Putamen (tissue), 1 donor: ENCODE measurements at regions not wholly inside any gene's neighbourhood (a gene's known extent, or its start where the extent isn't known, plus 50 kb on each side); places are given as distances from the start of the nearest gene placed in this dataset.
"Not testable (repeated sequence)": the region's sequence is repeated elsewhere in the genome, so short reads cannot be mapped to it uniquely, and the experiment has no call there.

Experiments
- DNase-seq: peaks from one replicate; pipeline ENCODE4 v3.0.0-alpha.2; 2016; ENCODE audit warnings: low spot score

DNA sequence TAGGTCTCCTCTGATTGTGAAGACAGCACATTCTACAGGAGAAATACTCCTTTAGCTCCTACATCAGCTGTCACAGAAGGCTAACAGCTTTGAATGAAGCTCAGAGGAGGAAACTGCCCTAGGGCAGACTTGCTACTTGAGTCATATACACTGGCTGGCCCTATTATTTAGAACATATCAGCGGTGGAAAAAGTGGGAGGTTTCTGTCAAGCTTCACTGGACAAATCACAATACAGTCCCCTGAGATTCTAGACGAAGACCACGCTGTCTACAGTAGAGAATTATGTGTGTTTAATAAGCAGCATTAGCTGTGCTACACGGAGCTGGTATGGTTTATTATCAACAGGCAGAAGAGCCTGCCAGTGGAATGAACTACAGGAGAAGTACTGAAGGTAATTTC is 230.9 kb upstream of the FSIP2 start:
- DNase-seq = no peak

DNA sequence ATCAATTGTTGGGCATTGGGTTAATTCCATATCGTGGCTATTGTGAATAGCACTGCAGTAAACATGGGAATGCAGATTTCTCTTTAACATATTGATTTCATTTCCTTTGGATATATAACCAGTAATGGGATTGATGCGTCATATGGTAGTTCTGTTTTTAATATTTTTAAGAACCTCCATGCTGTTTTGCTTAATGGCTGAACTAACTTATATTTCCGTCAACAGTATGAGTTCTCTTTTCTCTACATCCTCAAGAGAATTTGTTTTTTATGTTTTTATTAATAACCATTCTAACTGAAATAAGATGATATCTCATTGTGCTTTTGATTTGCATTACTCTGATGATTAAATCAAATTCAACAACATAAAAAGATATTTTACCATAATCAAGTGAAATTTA is 228.5 kb upstream of the FSIP2 start:
- no peak for DNase-seq

DNA sequence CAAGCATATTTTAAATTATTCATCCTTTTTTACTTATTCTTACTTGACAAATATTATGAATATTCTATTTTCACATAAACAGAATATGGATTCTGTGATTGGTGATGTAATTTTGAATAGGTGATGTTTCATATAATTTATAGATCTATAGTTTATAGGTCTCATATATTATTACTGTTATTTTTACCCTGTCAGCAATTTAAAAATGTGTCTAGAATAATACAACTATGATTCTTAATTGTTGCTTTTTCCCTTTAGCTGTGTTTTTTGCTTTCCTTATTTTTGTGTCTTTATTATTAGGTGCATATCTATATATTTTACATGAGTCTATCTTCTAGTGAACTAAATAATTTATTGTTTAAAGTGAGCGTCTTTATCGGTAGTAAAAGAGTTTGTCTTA is 226.7 kb upstream of the FSIP2 start:
- DNase-seq = no peak

DNA sequence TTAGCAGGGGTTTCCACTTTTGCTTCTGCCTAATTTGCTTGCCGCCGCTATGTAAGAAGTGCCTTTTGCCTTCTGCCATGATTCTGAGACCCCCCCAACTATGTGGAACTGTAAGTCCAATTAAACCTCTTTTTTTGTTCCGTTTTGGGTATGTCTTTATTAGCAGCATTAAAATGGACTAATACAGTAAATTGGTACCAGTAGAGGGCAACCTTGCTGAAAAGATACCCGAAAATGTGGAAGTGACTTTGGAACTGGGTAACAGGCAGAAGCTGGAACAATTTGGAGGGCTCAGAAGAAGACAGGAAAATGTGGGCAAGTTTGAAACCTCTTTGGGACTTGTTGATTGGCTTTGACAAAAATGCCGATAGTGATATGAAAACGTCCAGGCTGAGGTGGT is 216.1 kb upstream of the FSIP2 start:
- DNase-seq = no peak

DNA sequence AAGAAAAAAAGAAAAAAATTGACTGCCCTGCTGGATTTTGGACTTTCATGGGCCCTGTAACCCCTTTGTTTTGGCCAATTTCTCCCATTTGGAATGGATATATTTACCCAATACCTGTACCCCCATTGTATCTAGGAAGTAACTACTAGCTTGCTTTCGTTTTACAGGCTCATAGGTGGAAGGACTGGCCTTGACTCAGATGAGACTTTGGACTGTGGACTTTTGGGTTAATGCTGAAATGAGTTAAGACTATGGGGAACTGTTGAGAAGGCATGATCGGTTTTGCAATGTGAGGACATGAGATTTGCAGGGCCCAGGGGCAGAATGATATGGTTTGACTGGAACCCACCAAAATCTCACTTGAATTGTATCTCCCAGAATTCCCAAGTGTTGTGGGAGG is 214.4 kb upstream of the FSIP2 start:
- not testable (repeated sequence) for DNase-seq

DNA sequence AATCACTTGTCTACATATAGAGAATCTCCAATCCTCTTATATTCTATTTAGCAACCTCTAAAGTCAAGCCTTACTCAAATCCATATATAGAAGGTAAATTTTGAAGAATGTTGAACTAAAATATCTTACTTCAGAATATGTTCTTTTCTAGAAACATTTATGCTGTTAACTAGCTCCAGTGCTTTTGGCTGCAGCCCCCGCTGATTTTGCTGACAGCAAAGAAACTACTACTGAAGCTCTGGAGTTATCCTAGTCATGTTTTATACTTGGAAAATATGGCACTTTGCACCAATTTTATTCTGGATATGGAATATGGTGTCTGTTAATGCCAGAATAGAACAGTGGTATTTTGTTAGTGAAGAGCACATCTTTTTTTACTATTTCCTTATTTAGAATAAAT is 212.4 kb upstream of the FSIP2 start:
- peak; percentile 48 for DNase-seq

DNA sequence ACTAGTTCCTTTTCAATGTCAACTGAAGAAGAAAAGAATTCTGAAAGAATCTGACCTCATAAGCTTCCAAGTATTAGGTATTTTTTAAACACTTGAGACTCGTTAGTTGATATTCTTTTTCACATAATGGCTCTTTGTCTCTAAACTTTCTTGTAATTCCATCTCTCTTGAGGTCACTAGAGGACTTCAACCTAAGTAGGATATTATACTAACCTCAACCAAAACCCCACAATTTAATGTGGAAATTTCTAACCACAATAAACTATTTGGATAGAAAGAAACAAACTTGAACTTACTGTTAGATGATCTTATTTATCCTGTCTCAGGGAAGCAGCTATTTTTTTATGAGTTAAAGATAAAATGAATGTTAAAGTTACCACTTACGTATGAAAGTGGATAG is 206.9 kb upstream of the FSIP2 start:
- DNase-seq = no peak

DNA sequence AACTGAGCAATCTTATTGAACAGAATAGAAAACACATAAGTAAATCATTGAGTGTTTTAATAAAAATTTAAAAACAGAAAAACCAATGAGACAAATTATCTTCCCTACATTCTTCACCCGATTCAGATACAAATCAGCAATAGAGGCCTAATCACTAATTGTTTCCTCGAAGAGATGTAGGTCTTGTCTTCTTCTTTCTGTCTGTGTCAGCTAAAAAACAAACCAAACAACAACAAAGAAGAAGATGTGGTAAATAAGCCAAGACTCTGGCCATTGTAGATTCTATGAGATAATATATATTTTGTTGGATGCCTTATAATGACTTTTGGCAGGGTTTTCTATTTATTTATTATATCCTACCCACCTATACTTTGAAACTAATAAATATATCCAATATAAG is 200.9 kb upstream of the FSIP2 start:
- no peak for DNase-seq

DNA sequence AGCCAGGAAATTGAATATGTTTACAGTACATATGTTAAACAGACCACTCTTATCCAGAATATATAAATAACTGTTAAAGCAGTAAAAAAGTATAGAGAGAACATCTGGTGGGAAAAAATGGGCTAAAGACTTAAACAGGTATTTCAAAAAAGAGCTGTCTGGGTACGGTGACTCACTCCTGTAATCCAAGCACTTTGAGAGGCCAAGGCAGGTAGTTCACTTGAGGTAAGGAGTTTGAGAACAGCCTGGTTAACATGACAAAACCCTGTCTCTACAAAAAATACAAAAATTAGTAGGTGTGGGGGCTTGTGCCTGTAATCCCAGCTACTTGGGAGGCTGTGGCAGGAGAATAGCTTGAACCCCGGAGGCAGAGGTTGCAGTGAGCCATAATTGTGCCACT is 171.4 kb upstream of the FSIP2 start:
- DNase-seq = no peak

DNA sequence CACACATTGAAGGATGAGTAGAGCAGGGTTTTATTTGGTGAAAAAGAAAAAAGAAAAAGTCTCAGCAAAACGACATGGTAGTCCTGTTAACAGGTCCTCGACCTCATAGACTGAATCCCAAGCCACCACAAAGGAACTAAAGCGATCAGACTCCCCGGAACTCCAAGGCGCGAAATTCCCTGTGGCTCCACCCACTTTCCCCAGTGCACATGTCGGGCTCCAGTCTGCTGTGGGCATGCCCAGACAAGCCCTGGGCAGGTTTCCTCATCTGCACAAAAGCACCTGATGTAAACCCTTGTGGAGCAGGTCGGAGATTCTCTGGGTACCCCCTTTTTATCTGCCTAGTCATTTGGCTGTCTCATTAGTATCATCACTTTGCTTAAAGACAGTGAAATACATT is 170.7 kb upstream of the FSIP2 start:
- DNase-seq = no peak

DNA sequence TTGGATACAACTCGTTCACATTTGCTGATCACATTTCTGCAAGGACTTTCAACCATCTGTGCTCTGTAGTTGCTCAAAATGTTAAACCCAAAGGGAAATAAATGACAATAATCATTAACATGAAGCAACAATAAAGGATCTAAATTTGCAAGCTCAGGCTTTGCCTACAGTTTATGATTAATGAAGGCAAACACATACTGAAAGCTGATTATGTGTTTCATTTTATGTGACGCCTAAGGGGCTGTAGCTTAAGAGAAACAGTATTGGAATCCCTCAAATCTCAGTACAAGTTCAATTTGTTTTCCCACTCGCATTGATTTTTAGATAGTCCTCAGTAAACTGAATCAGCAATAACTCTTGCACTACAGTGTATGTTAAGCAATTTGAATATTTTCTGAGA is 160.3 kb upstream of the FSIP2 start:
- no peak for DNase-seq

DNA sequence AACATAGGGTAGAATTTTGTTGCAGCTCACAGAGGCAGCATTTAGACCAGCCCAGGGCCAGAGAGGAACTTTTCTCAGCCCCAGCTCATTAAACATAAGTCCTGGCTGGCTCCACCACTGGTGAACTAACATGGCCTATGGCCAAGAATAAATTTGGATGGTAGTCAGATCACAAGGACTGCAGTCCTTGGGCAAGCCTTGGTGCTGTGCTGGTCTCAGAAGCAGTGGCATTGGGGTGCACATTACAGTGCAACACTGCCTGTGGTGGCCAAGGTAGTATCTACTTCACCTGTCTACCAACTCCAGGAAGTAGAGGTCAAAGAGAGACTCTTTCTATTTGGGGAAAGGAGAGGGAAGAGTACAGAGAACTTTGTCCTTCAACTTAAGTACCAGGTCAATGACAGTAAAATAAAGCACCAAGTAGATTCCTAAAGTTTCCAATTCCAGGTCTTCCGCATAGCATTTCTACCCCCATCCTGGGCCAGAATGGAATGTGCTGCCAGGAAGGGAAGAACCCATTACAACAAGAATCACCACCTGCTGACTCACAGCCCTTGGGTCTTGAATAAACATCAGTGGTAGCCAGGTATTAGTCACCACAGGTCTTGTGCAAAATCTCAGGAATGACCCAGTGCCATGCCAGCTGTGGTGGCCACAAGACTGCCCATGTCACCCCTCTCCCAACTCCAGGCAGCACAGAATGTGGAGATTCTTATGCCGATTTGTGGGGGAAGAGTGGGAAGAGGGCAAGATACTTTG is 155.4 kb upstream of the FSIP2 start:
- no peak for DNase-seq

DNA sequence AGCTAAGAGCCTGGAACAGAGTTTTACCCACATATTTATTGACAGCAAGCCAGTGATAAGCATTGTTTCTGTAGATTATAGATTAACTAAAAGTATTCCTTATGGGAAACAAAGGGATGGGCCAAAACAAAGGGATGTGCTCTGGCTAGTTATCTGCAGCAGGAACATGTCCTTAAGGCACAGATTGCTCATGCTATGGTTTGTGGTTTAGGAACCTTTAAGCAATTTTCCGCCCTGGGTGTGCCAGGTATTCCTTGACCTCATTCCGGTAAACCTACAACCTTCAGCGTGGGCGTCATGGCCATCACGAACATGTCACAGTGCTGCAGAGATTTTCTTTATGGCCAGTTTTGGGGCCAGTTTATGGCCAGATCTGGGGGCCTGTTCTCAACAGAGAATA is 153.4 kb upstream of the FSIP2 start:
- not testable (repeated sequence) for DNase-seq

DNA sequence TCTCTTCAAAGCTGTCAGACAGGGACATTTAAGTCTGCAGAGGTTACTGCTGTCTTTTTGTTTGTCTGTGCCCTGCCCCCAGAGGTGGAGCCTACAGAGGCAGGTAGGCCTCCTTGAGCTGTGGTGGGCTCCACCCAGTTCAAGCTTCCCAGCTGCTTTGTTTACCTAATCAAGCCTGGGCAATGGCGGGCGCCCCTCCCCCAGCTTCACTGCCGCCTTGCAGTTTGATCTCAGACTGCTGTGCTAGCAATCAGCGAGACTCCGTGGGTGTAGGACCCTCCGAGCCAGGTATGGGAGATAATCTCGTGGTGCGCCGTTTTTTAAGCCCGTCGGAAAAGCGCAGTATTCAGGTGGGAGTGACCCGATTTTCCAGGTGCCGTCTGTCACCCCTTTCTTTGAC is 147.3 kb upstream of the FSIP2 start:
- not testable (repeated sequence) for DNase-seq

DNA sequence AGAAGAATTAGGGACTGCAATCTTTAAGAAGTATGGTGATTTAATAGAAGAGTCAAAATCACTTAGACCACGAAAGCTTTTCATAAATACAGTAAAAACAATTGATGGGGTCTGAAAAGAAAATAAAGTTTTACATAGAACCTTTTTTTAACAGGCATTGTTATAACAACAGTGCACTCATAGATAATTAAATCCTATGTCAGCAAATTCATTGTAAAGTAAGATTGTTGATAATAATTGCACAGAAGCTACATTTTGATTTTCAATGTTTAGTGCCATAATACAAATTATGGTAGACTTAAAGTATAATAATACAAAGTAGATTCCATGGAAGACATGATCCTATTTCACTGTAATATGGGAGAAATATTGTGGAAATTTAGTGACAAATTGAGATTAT is 130.7 kb upstream of the FSIP2 start:
- no peak for DNase-seq

DNA sequence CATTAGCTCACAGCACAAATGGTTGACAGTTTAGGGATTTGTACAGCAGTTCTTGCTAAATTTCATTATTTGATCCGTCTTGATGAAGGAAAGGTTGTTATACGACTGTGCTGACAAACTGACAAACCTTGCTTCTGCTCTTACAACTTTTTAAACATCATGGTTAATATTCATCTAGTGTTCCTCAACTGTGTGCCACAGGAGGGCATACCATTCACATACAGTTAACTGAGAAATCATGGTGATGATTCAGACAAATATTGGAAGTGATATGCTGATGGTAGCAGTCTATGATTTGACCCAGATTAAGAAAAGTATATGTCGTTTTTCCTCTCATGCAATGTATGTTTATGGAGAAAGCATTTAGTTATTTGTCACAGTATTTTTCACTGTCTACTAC is 129.8 kb upstream of the FSIP2 start:
- no peak for DNase-seq

DNA sequence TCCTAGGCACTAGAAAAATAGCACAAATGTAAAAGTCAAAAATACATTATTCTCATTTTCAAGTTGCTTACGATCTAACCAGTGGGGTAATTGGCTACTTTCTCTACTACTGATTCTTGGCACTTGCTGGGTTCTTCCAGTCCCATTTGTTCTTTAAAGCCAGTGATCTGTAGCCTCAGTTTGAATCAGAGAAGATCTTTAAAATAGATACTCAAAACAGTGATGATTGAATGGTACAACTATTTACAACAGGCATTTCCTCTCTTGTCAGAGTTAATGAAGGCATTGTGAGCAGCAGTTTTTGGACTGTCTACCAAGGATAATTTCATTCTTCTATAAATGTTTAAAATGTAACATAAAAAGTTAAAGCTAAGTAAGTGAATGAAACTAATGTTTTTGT is 128.3 kb upstream of the FSIP2 start:
- DNase-seq = no peak

DNA sequence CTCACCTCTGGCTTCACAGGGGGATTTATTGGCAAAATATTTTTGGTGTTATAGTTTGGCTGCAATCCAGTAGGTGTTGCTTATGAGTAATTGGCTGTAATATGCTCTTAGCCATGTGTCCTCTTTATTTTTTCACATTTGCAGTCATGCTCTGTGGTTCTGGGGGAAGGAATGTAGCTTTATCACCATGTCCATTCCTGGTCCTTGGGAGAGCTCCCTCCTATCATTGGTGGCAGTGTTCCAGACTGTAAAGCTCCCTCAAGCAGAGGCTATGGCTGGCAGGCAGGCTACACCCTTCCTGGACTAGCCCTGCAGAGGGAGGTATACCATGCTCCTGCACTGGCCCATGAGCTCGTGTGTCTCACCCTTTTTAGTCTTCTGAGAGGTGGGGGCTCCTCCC is 120.0 kb upstream of the FSIP2 start:
- no peak for DNase-seq

DNA sequence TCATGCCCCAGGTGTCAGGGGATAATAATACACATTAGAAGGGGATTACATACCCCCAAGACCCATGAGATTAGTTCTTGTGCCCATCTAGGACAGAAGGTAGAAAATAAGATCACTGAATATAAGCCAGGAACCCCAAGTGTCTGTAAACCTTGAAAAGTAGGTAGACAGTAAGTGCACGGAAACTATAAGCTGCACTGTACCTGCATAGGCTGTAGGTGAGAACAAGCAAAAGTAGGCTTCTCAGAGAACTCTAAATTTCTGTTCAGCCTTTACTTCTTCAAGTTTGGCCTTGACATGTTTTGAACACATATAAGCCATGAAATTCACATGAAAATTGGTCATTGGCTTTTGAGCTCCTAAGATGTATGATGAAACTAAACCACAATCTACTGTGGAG is 113.0 kb upstream of the FSIP2 start:
- DNase-seq = no peak

DNA sequence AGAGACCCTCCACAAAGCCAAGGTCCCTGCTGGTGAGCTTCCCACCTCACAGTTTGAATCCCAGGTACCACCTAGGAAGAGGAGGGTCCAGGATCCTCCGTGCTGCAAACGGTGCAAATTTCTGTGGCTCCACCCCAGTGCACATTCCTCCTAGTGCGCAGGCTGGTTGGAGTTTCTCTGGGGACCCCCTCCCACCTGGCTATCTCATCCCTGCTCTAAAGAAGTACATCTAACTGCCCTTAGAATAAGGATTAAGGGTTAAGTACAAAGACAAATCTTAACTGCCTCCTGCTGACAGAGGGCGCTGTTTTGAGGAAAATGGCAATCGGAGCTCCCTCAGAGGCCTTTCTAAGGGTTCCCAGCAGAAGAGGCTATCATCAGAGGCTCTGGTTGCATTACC is 109.6 kb upstream of the FSIP2 start:
- no peak for DNase-seq

DNA sequence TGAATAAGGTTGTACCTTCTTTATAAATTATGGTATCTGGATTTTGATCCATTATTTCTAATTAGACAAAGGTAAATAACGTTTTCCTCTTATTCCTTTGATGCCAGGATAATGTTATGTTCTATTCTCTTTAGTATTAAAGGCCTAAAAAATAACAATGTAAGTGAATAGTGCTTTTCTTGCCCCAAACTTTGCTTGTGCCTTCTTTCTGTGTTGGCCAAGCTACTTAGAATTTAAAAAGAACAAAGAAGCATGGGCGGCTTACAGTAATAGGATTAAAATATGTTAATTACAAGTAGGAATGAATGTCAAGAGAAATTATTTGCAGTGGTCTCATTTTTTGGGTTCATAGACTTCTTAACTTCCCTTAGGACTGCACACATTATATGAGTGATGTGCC is 105.0 kb upstream of the FSIP2 start:
- DNase-seq = no peak

DNA sequence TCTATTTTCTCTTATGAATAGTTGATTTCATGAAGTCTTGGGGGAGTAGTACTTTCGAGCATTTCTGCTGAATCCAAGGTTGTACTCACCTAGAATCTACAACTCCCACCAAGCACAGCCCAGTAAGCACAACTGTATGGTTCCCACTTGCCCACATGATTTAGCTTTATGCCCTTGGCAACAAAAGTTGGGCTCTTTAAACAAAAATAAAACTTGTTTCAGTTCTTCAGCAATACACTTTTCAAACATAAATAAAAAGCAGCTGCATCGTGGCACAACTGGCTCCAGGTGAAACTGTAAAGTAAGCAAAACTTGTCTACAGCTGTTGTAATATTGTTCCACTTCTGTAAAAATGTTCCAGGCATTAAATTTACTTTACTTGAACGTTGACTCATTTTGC is 99.8 kb upstream of the FSIP2 start:
- no peak for DNase-seq

DNA sequence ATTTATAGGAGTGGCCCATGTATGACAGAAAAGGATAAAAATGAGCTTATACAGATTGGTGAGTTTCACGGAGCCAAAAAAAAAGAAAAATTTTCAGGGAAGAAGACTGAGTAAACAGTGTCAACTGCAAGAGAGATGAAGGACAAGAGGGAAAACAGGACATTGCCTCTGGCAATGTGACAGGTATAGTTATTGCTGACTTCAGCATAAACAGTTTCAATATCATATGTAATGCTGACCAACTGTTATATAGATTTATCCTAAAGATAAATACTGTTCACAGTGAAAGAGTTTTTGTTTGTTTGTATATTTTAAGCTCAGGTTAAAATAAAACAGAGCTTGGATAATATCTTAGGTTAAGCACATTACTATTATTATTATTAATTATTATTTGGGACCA is 98.0 kb upstream of the FSIP2 start:
- DNase-seq = no peak

DNA sequence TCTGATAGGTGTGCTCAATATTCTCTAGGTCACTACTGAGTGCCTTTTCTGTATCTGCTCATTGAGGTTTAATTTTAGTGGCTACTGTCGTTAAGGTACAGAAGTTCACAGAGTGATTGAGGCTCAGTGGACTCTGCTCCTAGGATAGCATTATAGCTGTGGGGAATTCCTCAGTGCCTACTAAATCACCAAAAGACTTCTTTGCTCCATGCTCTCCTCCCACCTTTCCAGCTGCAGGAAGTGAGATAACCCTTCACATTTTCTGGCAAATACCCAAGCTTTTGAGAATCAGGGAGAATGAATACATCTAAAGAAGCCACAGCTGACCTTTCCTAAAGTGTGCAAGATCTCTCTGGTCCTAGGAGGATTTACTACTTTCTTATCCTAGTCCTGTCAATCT is 95.2 kb upstream of the FSIP2 start:
- DNase-seq = no peak

DNA sequence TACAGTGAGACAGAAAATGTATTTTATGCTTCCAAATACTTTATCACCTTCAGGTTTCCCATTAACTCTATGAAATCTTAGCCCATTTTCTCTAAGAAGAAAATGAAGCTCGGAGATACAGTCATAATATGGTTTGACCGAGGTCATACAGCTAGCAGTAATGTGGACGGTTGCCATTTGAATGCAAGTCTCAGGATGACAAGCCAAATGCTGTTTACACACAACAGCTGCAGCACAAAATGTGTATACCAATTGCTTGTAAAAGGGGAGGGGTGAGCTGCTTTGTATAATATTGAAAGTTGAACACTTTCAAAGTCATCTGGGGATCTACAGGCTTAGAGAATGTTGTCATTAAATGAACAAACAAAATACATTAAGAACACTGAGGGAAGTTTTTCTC is 93.8 kb upstream of the FSIP2 start:
- no peak for DNase-seq
